ENCODE measurements at regions not wholly inside any gene's neighbourhood (a gene's known extent, or its start where the extent isn't known, plus 50 kb on each side); places are given as distances from the start of the nearest gene placed in this dataset.

GRCh38 chr1:219778110-219778509 lies 150.2 kb downstream of the SLC30A10 start:
- TF ChIP-seq EZH2 (IDR thresholded peaks at IDR 0.05): no peak
- TF ChIP-seq POLR2AphosphoS5 (IDR thresholded peaks at IDR 0.05; ENCODE audit: borderline replicate concordance, low read depth, low read length): no peak
